NB4 (cell line): ENCODE measurements at regions not wholly inside any gene's neighbourhood (a gene's known extent, or its start where the extent isn't known, plus 50 kb on each side); places are given as distances from the start of the nearest gene placed in this dataset.

Source experiments
- MYC ChIP-seq: IDR thresholded peaks from 2 replicates; pipeline ENCODE4 v1.6.1; 2011; ENCODE audit warnings: low read depth, low read length
- POLR2A ChIP-seq: IDR thresholded peaks from 2 replicates; pipeline ENCODE4 v1.6.1; 2011; ENCODE audit warnings: mild to moderate bottlenecking; ENCODE audit not compliant: insufficient read length; ENCODE audit errors: extremely low read depth

GRCh38 chr4:15286041-15286440 lies 141.8 kb upstream of the C1QTNF7 start:
- TF ChIP-seq MYC (no peak), POLR2A (no peak)
